OCI-M2 (cell line): ENCODE measurements at regions not wholly inside any gene's neighbourhood (a gene's known extent, or its start where the extent isn't known, plus 50 kb on each side); places are given as distances from the start of the nearest gene placed in this dataset.
"Not testable (repeated sequence)": the region's sequence is repeated elsewhere in the genome, so short reads cannot be mapped to it uniquely, and the experiment has no call there.

Experiments used
- DNase-seq: peaks from one replicate; lab custom pipeline; 2025; ENCODE audit not compliant: unreplicated experiment; lab: John Stamatoyannopoulos, UW

GRCh38 chr12:74334780-74335179, 202.9 kb upstream of the ATXN7L3B start:
- no peak for DNase-seq

- DNase-seq = no peak
These were observed 199.7 kb upstream of the ATXN7L3B start for GRCh38 chr12:74337951-74338350.

DNA sequence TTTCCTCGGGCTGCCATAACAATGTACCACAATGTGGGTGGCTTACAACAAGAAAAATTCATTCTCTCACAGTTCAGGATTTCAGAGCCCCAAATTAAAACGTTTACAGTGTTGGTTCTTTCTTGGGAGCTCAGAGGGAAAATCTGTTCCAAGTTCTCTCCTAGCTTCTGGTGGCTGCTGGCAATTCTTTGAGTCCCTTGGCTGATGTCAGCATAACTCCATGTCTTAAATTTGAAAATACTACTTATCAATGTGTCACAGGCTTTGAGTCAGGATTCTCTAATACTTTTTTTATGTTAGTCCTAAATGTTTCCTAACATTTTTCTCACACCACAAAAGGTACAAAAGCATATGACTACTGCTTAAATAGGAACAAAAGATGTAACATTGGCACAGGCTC, 198.4 kb upstream of the ATXN7L3B start:
- DNase-seq = no peak

DNA sequence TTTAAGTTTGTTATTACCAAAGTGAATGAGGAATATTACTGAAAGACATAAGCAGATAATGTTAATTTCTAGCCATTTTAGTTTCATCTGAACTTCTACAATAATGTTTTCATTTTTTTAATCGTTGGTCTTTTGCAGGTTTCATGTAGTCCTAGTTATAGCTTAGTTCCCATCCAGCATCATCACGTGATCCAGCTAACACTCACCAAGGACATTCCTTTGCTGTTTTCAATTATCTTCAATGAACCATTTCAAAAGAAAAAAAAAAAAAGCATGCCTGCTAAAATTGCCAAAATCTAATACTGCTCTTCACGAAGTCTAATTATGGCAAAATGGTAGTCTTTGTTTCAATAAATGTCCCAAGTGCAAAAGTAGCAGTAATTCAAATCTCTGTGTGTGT, 187.7 kb upstream of the ATXN7L3B start:
- DNase-seq = no peak

DNA sequence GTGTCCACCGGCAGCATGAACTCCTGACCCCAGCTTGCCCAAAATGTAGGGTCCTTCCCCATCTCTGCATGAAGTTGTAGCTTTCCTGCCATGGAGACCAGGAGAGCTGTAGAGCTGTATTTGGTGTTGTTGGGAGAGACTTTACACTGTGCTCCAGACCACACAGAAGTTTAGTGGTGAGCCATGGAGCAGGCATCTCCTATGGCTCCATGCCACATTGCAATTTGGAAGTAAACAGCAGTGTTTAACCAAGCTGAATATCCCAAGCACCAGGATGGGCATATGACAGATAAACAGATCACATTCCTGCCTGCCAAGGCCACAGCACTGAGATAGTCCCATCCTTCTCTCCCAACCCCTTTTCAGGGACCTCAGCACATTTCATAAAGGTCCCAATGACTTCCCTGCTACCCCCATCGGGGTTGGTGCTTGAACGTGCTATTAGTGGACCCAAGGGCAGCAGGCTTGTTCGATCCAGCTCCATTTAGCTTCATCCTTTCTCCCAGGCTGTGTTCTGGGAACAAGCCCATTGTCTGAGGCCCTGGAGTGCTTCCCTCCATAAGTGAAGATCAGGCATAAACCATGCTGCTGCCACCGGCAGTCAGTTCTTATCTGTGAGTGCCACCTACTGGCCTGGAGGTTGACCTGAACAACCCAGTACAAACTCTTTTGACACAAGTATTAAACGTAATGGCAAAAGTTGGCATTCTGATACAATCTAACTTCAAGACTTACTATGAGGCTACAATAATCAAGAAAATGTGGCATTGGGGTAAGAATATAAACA, 172.3 kb upstream of the ATXN7L3B start:
- no peak for DNase-seq

GRCh38 chr12:74370608-74371216, 166.9 kb upstream of the ATXN7L3B start:
- DNase-seq = no peak

GRCh38 chr12:74379114-74379513, 158.5 kb upstream of the ATXN7L3B start:
- no peak for DNase-seq

- no peak for DNase-seq
These were observed 155.7 kb upstream of the ATXN7L3B start for GRCh38 chr12:74381958-74382357.

DNA sequence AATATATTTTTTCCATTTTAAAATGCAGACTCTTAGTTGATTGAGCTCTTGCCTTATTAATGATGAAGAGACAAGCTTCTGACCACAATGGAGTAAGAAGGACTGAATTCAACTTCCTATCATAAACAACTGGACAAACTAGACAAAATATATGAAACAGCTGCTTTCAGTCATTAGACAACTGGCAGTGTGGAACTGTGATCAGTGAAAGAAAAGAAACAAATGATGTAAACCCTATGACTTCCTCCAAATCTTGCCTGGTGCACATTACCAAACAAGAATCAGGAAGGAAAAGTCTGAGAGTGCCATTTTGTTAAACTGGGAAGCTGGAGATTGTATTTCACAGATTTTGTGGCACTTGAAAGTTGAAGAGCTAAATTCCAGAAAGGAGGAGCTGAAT, 154.7 kb upstream of the ATXN7L3B start:
- DNase-seq = no peak

DNA sequence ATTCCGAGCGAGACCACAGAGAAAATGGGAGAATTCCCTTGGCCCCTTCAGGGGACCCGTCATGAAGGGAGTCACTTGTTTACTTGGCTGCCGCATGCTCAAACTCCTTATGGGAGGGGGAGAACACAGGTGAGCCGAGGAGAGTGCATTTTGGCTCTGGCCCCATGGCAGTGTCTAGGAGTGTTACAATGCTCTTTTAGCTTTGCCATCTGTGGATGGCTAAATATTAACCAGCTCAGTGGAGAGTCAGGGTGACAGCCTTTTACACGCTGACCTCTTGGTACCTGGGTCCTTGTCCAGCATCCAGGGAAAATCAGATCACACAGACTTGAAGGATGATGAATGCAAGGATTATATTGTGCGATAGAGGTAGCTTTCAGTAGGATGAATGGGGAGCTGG, 146.4 kb upstream of the ATXN7L3B start:
- no peak for DNase-seq

GRCh38 chr12:74393272-74393671, 144.4 kb upstream of the ATXN7L3B start:
- DNase-seq = no peak

GRCh38 chr12:74394647-74395046, 143.0 kb upstream of the ATXN7L3B start:
- DNase-seq = no peak

- no peak for DNase-seq
These were observed 136.6 kb upstream of the ATXN7L3B start for GRCh38 chr12:74401035-74401434.

GRCh38 chr12:74401966-74402365, 135.7 kb upstream of the ATXN7L3B start:
- DNase-seq = no peak

- not testable (repeated sequence) for DNase-seq
These were observed 134.5 kb upstream of the ATXN7L3B start for GRCh38 chr12:74403221-74403470.

- no peak for DNase-seq
These were observed 129.0 kb upstream of the ATXN7L3B start for GRCh38 chr12:74408601-74409166.

DNA sequence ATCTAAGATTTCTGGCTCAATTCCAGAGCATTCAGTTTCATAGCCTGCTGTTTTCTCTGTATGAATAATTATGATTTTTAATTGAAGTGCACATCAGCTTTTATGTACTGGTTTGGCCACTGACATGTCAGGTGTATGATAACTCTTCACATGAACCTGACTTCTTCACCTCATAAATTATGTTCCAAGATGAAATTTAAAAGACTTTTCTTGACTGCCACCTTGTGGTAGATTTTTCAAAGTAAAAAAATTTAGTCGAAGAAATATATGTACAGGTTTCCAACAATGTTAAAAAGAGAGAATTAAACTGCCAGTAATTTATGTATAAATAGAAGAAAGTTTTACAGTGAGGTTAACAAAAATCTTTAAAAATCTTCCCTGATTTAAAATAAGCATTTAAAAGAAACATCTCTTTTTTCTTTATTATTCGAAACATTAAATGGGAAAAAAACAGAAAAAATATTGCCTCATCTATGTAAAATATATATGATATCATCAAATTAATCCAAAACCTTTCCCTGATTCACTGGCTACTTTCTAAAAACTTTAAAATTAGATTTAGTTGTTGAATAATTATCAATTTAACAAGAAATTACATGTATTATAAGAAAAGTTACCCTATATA, 124.9 kb upstream of the ATXN7L3B start:
- no peak for DNase-seq

- no peak for DNase-seq
These were observed 122.0 kb upstream of the ATXN7L3B start for GRCh38 chr12:74415633-74416032.

DNA sequence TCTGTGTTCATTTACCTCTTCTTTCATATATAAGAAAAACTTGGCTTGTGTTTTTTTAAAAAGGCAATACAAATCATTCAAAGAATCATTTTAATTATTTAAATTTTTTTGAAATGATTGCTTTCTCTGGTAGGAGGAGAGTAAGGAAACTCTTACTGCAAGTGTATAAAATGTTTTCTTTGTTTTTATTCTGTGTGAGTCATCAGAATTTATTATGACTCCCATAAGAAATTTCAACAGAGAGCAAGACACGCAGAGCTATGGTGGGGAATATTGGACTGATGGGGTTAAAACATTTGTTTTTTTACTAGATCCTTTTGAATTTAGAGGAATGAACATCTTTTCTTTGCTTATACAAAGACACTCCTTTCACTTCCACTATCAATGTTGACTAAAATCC, 119.1 kb upstream of the ATXN7L3B start:
- no peak for DNase-seq

DNA sequence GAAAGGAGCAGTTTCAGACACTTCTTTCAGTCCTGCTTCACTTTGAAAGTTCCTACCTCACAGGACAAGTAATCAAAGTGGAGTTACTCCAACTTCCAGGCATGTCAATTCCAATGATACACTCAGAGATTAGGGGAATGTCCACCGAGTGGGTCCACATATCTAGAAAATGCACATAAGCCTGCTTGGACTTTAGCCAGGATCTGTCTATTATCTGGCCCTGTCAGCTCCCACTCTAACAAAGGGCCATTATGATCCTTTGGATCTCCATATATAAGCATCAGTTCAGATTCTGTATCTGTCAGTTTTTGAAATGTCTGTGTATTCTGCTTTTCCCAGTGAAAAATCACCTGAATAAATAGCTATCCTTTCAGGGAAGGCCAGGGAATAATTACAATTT, 112.9 kb upstream of the ATXN7L3B start:
- no peak for DNase-seq

DNA sequence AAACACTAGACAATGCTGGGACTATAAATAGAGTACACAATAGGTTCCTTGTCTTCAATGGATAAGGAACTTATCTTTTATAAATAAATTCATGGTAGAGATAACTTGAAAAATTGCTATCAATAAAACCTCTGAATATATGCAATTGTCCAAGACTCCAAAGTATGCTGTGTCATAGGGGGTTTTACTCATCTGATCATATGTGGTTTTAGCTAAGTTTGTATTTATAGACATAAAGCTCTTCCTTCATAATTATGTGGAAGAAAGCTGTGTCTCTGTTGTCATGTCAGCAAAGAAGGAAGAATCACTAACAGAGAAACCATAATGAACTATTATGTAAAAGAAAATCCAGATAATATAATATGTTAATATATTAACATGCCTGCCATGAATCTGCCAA, 111.5 kb upstream of the ATXN7L3B start:
- no peak for DNase-seq

GRCh38 chr12:74429535-74429934, 108.1 kb upstream of the ATXN7L3B start:
- no peak for DNase-seq
